Stimulated activated effector memory CD8-positive, alpha-beta T cell treated with anti-CD3 and anti-CD28 coated beads, Interleukin-12 subunit alpha, Interleukin-12 subunit beta, amount 100 ng/mL, for 72 hours (primary cell): ENCODE measurements at regions not wholly inside any gene's neighbourhood (a gene's known extent, or its start where the extent isn't known, plus 50 kb on each side); places are given as distances from the start of the nearest gene placed in this dataset.
"Not testable (repeated sequence)": the region's sequence is repeated elsewhere in the genome, so short reads cannot be mapped to it uniquely, and the experiment has no call there.

Experiments used
- ATAC-seq: fragments of 150-1000 bp; cut with Tn5 transposase; 2 replicates; pipeline ENCODE4 v1.10.0; 2021
- DNase-seq, 2 donors: peaks; one replicate each; pipeline ENCODE4 v3.0.0; 2021 to 2022; ENCODE audit warnings: low spot score in 2 of 2
- H3K27ac Mint-ChIP-seq: one replicate; pipeline ENCODE4 v1.8.0; 2022; ENCODE audit warnings: mild to moderate bottlenecking, mixed read lengths
- H3K36me3 Mint-ChIP-seq: one replicate; pipeline ENCODE4 v1.8.0; 2022; ENCODE audit warnings: mild to moderate bottlenecking, mixed read lengths
- H3K4me1 Mint-ChIP-seq: one replicate; pipeline ENCODE4 v1.8.0; 2022; ENCODE audit warnings: mixed read lengths
- H3K4me3 Mint-ChIP-seq: one replicate; pipeline ENCODE4 v1.8.0; 2022; ENCODE audit warnings: mild to moderate bottlenecking, mixed read lengths
- H3K9me3 Mint-ChIP-seq: one replicate; pipeline ENCODE4 v1.8.0; 2022; ENCODE audit warnings: mixed read lengths

GRCh38 chr18:34942276-34942675, 98.9 kb upstream of the MAPRE2 start:
- no peaks in the 10 kb centered on the region for H3K9me3 Mint-ChIP-seq
- H3K36me3 Mint-ChIP-seq = no peaks in the 10 kb centered on the region
- no peaks in the 10 kb centered on the region for H3K4me1 Mint-ChIP-seq
- ATAC-seq (no peak), DNase-seq (no peak)
- no peak overlapping the region for H3K27ac Mint-ChIP-seq
- H3K4me3 Mint-ChIP-seq = no peak overlapping the region

GRCh38 chr18:34942975-34943374, 98.2 kb upstream of the MAPRE2 start:
- H3K9me3 Mint-ChIP-seq = no peaks in the 10 kb centered on the region
- DNase-seq (no peak), ATAC-seq (no peak)
- no peaks in the 10 kb centered on the region for H3K36me3 Mint-ChIP-seq
- H3K27ac Mint-ChIP-seq = no peak overlapping the region
- no peaks in the 10 kb centered on the region for H3K4me1 Mint-ChIP-seq
- H3K4me3 Mint-ChIP-seq = no peak overlapping the region

- Mint-ChIP-seq H3K4me3 (no peak overlapping the region), H3K9me3 (no peaks in the 10 kb centered on the region), H3K4me1 (no peaks in the 10 kb centered on the region), H3K27ac (no peak overlapping the region), H3K36me3 (no peaks in the 10 kb centered on the region)
- ATAC-seq (no peak), DNase-seq (no peak)
Measured at GRCh38 chr18:34943587-34943986, 97.6 kb upstream of the MAPRE2 start.

GRCh38 chr18:34947711-34948125, 93.5 kb upstream of the MAPRE2 start:
- ATAC-seq (no peak), DNase-seq (no peak)
- H3K4me1 Mint-ChIP-seq = no peaks in the 10 kb centered on the region
- no peaks in the 10 kb centered on the region for H3K36me3 Mint-ChIP-seq
- no peak overlapping the region for H3K27ac Mint-ChIP-seq
- no peak overlapping the region for H3K4me3 Mint-ChIP-seq
- no peaks in the 10 kb centered on the region for H3K9me3 Mint-ChIP-seq

GRCh38 chr18:34951625-34952379, 89.4 kb upstream of the MAPRE2 start:
- Mint-ChIP-seq H3K27ac (no peak overlapping the region), H3K4me3 (no peak overlapping the region), H3K4me1 (no peaks in the 10 kb centered on the region), H3K36me3 (no peaks in the 10 kb centered on the region), H3K9me3 (peaks cover 2% of the 10 kb centered on the region)
- DNase-seq (no peak), ATAC-seq (no peak)

- H3K36me3 Mint-ChIP-seq = no peaks in the 10 kb centered on the region
- no peak for ATAC-seq
- H3K4me3 Mint-ChIP-seq = no peak overlapping the region
- DNase-seq = no peak
- H3K27ac Mint-ChIP-seq = no peak overlapping the region
- H3K9me3 Mint-ChIP-seq = peaks cover 2% of the 10 kb centered on the region
- no peaks in the 10 kb centered on the region for H3K4me1 Mint-ChIP-seq
Measured at GRCh38 chr18:34953212-34953611, 88.0 kb upstream of the MAPRE2 start.

- not testable (repeated sequence) for ATAC-seq, H3K4me1 Mint-ChIP-seq, DNase-seq, H3K4me3 Mint-ChIP-seq, H3K9me3 Mint-ChIP-seq, H3K27ac Mint-ChIP-seq, H3K36me3 Mint-ChIP-seq
Measured at GRCh38 chr18:34955494-34955893, 85.7 kb upstream of the MAPRE2 start.

GRCh38 chr18:34956663-34957062, 84.5 kb upstream of the MAPRE2 start:
- DNase-seq (no peak), ATAC-seq (no peak)
- Mint-ChIP-seq H3K36me3 (no peaks in the 10 kb centered on the region), H3K4me1 (no peaks in the 10 kb centered on the region), H3K9me3 (peaks cover 2% of the 10 kb centered on the region), H3K27ac (no peak overlapping the region), H3K4me3 (no peak overlapping the region)

- no peak for ATAC-seq
Measured at GRCh38 chr18:34957119-34957863, 83.9 kb upstream of the MAPRE2 start.

GRCh38 chr18:34957864-34958259, 83.4 kb upstream of the MAPRE2 start:
- Mint-ChIP-seq H3K4me1 (no peaks in the 10 kb centered on the region), H3K36me3 (no peaks in the 10 kb centered on the region)

More at GRCh38 chr18:34957119-34957863, 83.9 kb upstream of the MAPRE2 start:
- H3K4me1 Mint-ChIP-seq = no peaks in the 10 kb centered on the region
- no peak for DNase-seq
- H3K27ac Mint-ChIP-seq = no peak overlapping the region
- no peaks in the 10 kb centered on the region for H3K36me3 Mint-ChIP-seq
- H3K9me3 Mint-ChIP-seq = peaks cover 2% of the 10 kb centered on the region
- no peak overlapping the region for H3K4me3 Mint-ChIP-seq

GRCh38 chr18:34959211-34959829, 81.9 kb upstream of the MAPRE2 start:
- ATAC-seq (no peak), DNase-seq (no peak)
- Mint-ChIP-seq H3K4me3 (no peak overlapping the region), H3K27ac (no peak overlapping the region), H3K9me3 (peaks cover 2% of the 10 kb centered on the region), H3K36me3 (no peaks in the 10 kb centered on the region), H3K4me1 (no peaks in the 10 kb centered on the region)

More at GRCh38 chr18:34957864-34958259, 83.4 kb upstream of the MAPRE2 start:
- ATAC-seq (no peak), DNase-seq (no peak)
- Mint-ChIP-seq H3K4me3 (no peak overlapping the region), H3K9me3 (peaks cover 2% of the 10 kb centered on the region), H3K27ac (no peak overlapping the region)

GRCh38 chr18:34959989-34960388, 81.2 kb upstream of the MAPRE2 start:
- H3K27ac Mint-ChIP-seq = no peak overlapping the region
- H3K4me1 Mint-ChIP-seq = no peaks in the 10 kb centered on the region
- no peaks in the 10 kb centered on the region for H3K36me3 Mint-ChIP-seq
- no peak overlapping the region for H3K4me3 Mint-ChIP-seq
- no peak for ATAC-seq
- DNase-seq = no peak
- H3K9me3 Mint-ChIP-seq = peaks cover 2% of the 10 kb centered on the region

GRCh38 chr18:34965108-34965507, 76.1 kb upstream of the MAPRE2 start:
- Mint-ChIP-seq H3K9me3 (no peaks in the 10 kb centered on the region), H3K4me1 (no peaks in the 10 kb centered on the region), H3K27ac (no peak overlapping the region), H3K4me3 (no peak overlapping the region), H3K36me3 (no peaks in the 10 kb centered on the region)
- ATAC-seq (no peak), DNase-seq (no peak)

- no peaks in the 10 kb centered on the region for H3K4me1 Mint-ChIP-seq
- ATAC-seq (no peak), DNase-seq (no peak)
- H3K36me3 Mint-ChIP-seq = no peaks in the 10 kb centered on the region
- no peaks in the 10 kb centered on the region for H3K9me3 Mint-ChIP-seq
- H3K27ac Mint-ChIP-seq = no peak overlapping the region
- H3K4me3 Mint-ChIP-seq = no peak overlapping the region
Measured at GRCh38 chr18:34965566-34965965, 75.6 kb upstream of the MAPRE2 start.

GRCh38 chr18:34970106-34970505, 71.1 kb upstream of the MAPRE2 start:
- H3K4me1 Mint-ChIP-seq = no peaks in the 10 kb centered on the region
- DNase-seq = no peak

GRCh38 chr18:34971313-34971712, 69.9 kb upstream of the MAPRE2 start:
- Mint-ChIP-seq H3K4me1 (peaks cover 4% of the 10 kb centered on the region), H3K9me3 (no peaks in the 10 kb centered on the region), H3K27ac (no peak overlapping the region), H3K36me3 (no peaks in the 10 kb centered on the region), H3K4me3 (no peak overlapping the region)
- DNase-seq (no peak), ATAC-seq (peak; percentile 71)

More at GRCh38 chr18:34970106-34970505, 71.1 kb upstream of the MAPRE2 start:
- Mint-ChIP-seq H3K9me3 (no peaks in the 10 kb centered on the region), H3K4me3 (no peak overlapping the region), H3K36me3 (no peaks in the 10 kb centered on the region), H3K27ac (no peak overlapping the region)
- no peak for ATAC-seq
